GM13977 (cell line): ENCODE measurements at regions not wholly inside any gene's neighbourhood (a gene's known extent, or its start where the extent isn't known, plus 50 kb on each side); places are given as distances from the start of the nearest gene placed in this dataset.

Source experiments
- DNase-seq: peaks from one replicate; pipeline ENCODE4 v3.0.0; 2012; ENCODE audit warnings: low spot score
- CTCF ChIP-seq: IDR thresholded peaks from 2 replicates; pipeline ENCODE4 v1.5.1; 2012; ENCODE audit warnings: mild to moderate bottlenecking, control low read depth; ENCODE audit not compliant: insufficient read depth; ENCODE audit errors: extremely low read depth, missing control alignments
- in situ Hi-C: fragments of 300-500 bp; cut with MboI; formaldehyde crosslinking; loops from one replicate; pipeline ENCODE4 v1.12.0; 2022; ENCODE audit warnings: low sequenced_read_pairs, low pct_unique_long_range_greater_than_20kb, mixed read lengths, inconsistent platforms; ENCODE audit not compliant: unreplicated experiment

DNA sequence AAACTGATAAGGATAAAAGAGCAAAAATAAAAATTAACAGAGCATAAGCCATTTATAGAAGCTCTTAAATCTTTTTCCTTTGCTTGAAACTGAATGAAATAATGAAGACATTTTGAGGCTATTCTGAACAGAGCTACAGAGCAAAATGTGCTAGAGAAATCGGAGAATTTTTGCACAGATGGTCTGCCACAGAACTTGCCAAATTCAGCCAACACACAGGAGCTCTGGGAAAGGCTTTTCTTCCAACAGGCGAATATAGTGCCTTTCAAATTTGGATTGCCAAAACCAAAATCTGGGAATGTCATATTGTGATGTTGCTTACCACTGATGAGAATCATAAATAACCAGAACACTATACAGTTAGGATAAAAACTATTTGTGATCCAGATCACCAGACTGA, 406.3 kb downstream of the RPL10L start:
- in situ Hi-C loops, result no loop called here
- DNase-seq, result no peak
- TF ChIP-seq CTCF, result no peak

DNA sequence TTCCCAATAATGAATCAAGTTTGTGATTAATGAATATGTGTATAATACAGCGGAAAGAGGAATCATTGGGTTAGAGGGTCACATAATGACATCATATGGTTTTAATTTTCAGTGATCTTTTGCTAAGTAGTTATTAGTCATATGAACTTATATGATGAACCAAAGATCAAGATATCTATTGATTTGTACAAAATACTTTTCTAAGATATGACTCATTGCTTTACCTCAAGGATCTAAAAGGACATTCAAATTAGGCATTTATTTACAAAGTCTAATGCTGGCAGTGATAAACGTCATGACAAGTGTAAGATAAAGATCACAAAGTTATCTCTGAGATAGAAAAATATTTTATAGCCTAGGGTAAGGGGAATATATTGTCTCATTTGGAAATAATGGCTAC, 417.8 kb downstream of the RPL10L start:
- in situ Hi-C loops, result no loop called here
- no peak for TF ChIP-seq CTCF
- no peak for DNase-seq

- no peak for DNase-seq
- no peak for TF ChIP-seq CTCF
- in situ Hi-C loops, result no loop called here
Measured at GRCh38 chr14:46230540-46230939, 421.0 kb downstream of the RPL10L start.

DNA sequence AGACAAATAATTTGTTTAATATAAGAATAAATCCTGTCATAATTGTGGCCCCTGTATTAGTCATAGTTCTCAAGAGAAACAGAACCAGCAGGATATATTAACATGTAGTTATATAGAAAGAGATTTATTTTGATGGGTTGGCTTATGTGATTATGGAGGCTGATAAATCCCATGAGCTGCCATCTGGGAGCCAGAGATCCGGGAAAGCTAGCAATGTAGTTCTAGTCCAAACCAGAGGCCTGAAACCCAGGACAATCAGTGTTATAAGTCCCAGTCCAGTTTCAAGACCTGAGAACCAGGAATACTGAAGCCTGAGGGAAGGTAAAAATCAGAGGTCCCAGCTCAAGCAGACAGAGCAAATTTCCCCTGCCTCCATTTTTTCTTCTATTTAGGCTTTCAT, 435.8 kb downstream of the RPL10L start:
- TF ChIP-seq CTCF, result no peak
- DNase-seq, result no peak
- in situ Hi-C loops, result no loop called here

DNA sequence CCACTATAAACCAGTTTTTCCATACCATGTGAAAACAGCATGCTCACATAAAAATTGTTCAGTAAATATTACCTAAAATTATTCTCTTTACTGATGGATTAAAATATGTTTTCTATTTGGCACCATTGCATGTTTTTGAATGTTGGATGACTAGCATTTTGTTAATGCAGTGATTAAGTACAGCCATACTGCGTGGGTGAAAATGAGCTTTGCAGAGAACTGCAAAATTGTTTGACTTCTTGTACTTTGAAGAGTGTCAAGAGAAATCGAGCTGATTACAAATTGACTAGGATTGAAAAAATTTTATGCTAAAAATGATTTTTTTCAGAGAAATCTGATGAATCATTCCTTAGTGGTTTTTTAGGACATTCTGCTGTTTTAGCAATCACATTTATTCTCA, 452.9 kb downstream of the RPL10L start:
- no peak for TF ChIP-seq CTCF
- DNase-seq, result no peak
- in situ Hi-C loops, result no loop called here

DNA sequence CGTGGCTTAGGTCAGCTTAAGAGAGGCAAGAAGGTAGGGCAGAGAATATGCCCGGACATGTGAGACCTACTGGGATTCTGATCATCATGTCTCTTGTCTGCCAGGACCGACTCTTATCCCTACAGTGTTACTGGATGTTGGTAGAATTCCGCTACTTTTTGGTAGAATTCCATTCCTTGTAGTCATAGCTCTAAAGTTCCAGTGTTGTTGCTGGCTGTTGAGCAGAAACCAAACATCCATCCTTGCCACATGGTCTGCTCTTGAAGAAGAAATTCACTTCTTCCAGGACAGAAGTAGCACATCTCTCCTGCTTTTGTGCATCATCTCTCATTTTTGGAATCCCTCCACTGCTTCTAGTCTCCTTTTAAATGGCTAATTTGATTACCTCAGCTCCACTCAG, 453.7 kb downstream of the RPL10L start:
- DNase-seq, result no peak
- no peak for TF ChIP-seq CTCF
- in situ Hi-C loops, result no loop called here
